ENCODE measurements at regions not wholly inside any gene's neighbourhood (a gene's known extent, or its start where the extent isn't known, plus 50 kb on each side); places are given as distances from the start of the nearest gene placed in this dataset.

GRCh38 chr2:7407001-7407400, 489.8 kb downstream of the RNF144A start:
- TF ChIP-seq POLR2AphosphoS5 (IDR thresholded peaks at IDR 0.05; ENCODE audit: low read depth, low read length) (no peak), FOXP2 (optimal IDR thresholded peaks at IDR 0.05; ENCODE audit: borderline replicate concordance, extremely low read depth, extremely low read length, insufficient read depth) (no peak), TAF1 (IDR thresholded peaks at IDR 0.05; ENCODE audit: borderline replicate concordance, insufficient read depth, low read length) (no peak), REST (IDR thresholded peaks at IDR 0.05; ENCODE audit: insufficient read depth in 1 of 2, low read depth in 2 of 2, low read length in 2 of 2) (no peak), SIN3A (IDR thresholded peaks at IDR 0.05; ENCODE audit: borderline replicate concordance, insufficient read depth, low read length) (no peak)

GRCh38 chr2:7407906-7408680, 490.9 kb downstream of the RNF144A start:
- TF ChIP-seq FOXP2 (optimal IDR thresholded peaks at IDR 0.05; ENCODE audit: borderline replicate concordance, extremely low read depth, extremely low read length, insufficient read depth) (no peak), TAF1 (IDR thresholded peaks at IDR 0.05; ENCODE audit: borderline replicate concordance, insufficient read depth, low read length) (no peak), SIN3A (IDR thresholded peaks at IDR 0.05; ENCODE audit: borderline replicate concordance, insufficient read depth, low read length) (no peak), POLR2AphosphoS5 (IDR thresholded peaks at IDR 0.05; ENCODE audit: low read depth, low read length) (no peak), REST (IDR thresholded peaks at IDR 0.05; ENCODE audit: insufficient read depth in 1 of 2, low read depth in 2 of 2, low read length in 2 of 2) (no peak)

- TF ChIP-seq TAF1 (IDR thresholded peaks at IDR 0.05; ENCODE audit: borderline replicate concordance, insufficient read depth, low read length): no peak
- TF ChIP-seq FOXP2 (optimal IDR thresholded peaks at IDR 0.05; ENCODE audit: borderline replicate concordance, extremely low read depth, extremely low read length, insufficient read depth): no peak
- TF ChIP-seq POLR2AphosphoS5 (IDR thresholded peaks at IDR 0.05; ENCODE audit: low read depth, low read length): no peak
Measured at GRCh38 chr2:7411691-7412090, 494.5 kb downstream of the RNF144A start.

- no peak for TF ChIP-seq SIN3A (IDR thresholded peaks at IDR 0.05; ENCODE audit: borderline replicate concordance, insufficient read depth, low read length)
- TF ChIP-seq REST (IDR thresholded peaks at IDR 0.05; ENCODE audit: insufficient read depth in 1 of 2, low read depth in 2 of 2, low read length in 2 of 2): no peak
- TF ChIP-seq TAF1 (IDR thresholded peaks at IDR 0.05; ENCODE audit: borderline replicate concordance, insufficient read depth, low read length): no peak
- no peak for TF ChIP-seq POLR2AphosphoS5 (IDR thresholded peaks at IDR 0.05; ENCODE audit: low read depth, low read length)
- TF ChIP-seq FOXP2 (optimal IDR thresholded peaks at IDR 0.05; ENCODE audit: borderline replicate concordance, extremely low read depth, extremely low read length, insufficient read depth): no peak
Measured at GRCh38 chr2:7417845-7418742, 500.9 kb downstream of the RNF144A start.

- TF ChIP-seq POLR2AphosphoS5 (IDR thresholded peaks at IDR 0.05; ENCODE audit: low read depth, low read length) (no peak), REST (IDR thresholded peaks at IDR 0.05; ENCODE audit: insufficient read depth in 1 of 2, low read depth in 2 of 2, low read length in 2 of 2) (no peak), SIN3A (IDR thresholded peaks at IDR 0.05; ENCODE audit: borderline replicate concordance, insufficient read depth, low read length) (no peak), TAF1 (IDR thresholded peaks at IDR 0.05; ENCODE audit: borderline replicate concordance, insufficient read depth, low read length) (no peak), FOXP2 (optimal IDR thresholded peaks at IDR 0.05; ENCODE audit: borderline replicate concordance, extremely low read depth, extremely low read length, insufficient read depth) (no peak)
Measured at GRCh38 chr2:7419186-7419585, 502.0 kb downstream of the RNF144A start.
